DND-41 (cell line): ENCODE measurements at regions not wholly inside any gene's neighbourhood (a gene's known extent, or its start where the extent isn't known, plus 50 kb on each side); places are given as distances from the start of the nearest gene placed in this dataset.

ENCODE experiments used
- ATAC-seq: fragments of 200-7000 bp; cut with Tn5 transposase; 3 replicates; pipeline ENCODE4 v1.9.1; 2021; ENCODE audit warnings: low read depth; ENCODE audit not compliant: insufficient read depth
- DNase-seq: peaks from one replicate; pipeline ENCODE4 v3.0.0-alpha.2; 2020
- H2AFZ ChIP-seq: 2 replicates; pipeline ENCODE4 v1.6.0; 2012; ENCODE audit warnings: low read depth, low read length
- H3K27ac ChIP-seq: 2 replicates; pipeline ENCODE4 v1.5.1; 2012; ENCODE audit warnings: low read length, inconsistent platforms
- H3K27me3 ChIP-seq: fragments of 200-600 bp; sonication (generic); 2 replicates; pipeline ENCODE4 v1.6.0; 2012; ENCODE audit warnings: low read length, mild to moderate bottlenecking, inconsistent platforms; ENCODE audit not compliant: insufficient read depth, poor library complexity
- H3K36me3 ChIP-seq: 2 replicates; pipeline ENCODE4 v1.5.1; 2012; ENCODE audit warnings: low read length, inconsistent platforms; ENCODE audit not compliant: insufficient read depth
- H3K4me1 ChIP-seq: 2 replicates; pipeline ENCODE4 v1.5.1; 2012; ENCODE audit warnings: mild to moderate bottlenecking, low read length; ENCODE audit not compliant: insufficient read depth
- H3K4me2 ChIP-seq: 2 replicates; pipeline ENCODE4 v1.6.0; 2012; ENCODE audit warnings: mild to moderate bottlenecking, moderate library complexity, low read length, inconsistent platforms; ENCODE audit not compliant: insufficient read depth
- H3K4me3 ChIP-seq, 2 experiments: fragments of 200-600 bp in 1 of 2; shearing (Covaris generic) in 1 of 2; 2 replicates each; pipeline ENCODE4 v1.5.1; 2012 to 2016; ENCODE audit warnings: inconsistent platforms in 2 of 2, low read length in 2 of 2, mild to moderate bottlenecking in 2 of 2, low read depth in 1 of 2, moderate library complexity in 1 of 2
- H3K79me2 ChIP-seq: 2 replicates; pipeline ENCODE4 v1.6.0; 2012; ENCODE audit warnings: low read length, inconsistent platforms; ENCODE audit not compliant: insufficient read depth
- H3K9ac ChIP-seq: 2 replicates; pipeline ENCODE4 v1.6.0; 2012; ENCODE audit warnings: low read depth, mild to moderate bottlenecking, inconsistent platforms, low read length, moderate library complexity
- H3K9me3 ChIP-seq: 2 replicates; pipeline ENCODE4 v1.5.1; 2012; ENCODE audit warnings: low read length, moderate library complexity, mild to moderate bottlenecking, inconsistent platforms; ENCODE audit not compliant: insufficient read depth, severe bottlenecking
- H4K20me1 ChIP-seq: 2 replicates; pipeline ENCODE4 v1.6.0; 2012; ENCODE audit warnings: low read length; ENCODE audit not compliant: insufficient read depth
- EZH2 ChIP-seq: IDR thresholded peaks from 3 replicates; pipeline ENCODE4 v1.6.1; 2012; ENCODE audit warnings: borderline replicate concordance, low read depth, mild to moderate bottlenecking, moderate library complexity, low read length, inconsistent platforms; ENCODE audit not compliant: severe bottlenecking
- TF ChIP-seq, protein P1 (sequence below): IDR thresholded peaks from 2 replicates; pipeline ENCODE4 v1.5.1; 2012; ENCODE audit warnings: borderline replicate concordance, low read length, moderate library complexity, mild to moderate bottlenecking; ENCODE audit not compliant: poor library complexity, severe bottlenecking; ENCODE audit errors: extremely low read depth

DNA sequence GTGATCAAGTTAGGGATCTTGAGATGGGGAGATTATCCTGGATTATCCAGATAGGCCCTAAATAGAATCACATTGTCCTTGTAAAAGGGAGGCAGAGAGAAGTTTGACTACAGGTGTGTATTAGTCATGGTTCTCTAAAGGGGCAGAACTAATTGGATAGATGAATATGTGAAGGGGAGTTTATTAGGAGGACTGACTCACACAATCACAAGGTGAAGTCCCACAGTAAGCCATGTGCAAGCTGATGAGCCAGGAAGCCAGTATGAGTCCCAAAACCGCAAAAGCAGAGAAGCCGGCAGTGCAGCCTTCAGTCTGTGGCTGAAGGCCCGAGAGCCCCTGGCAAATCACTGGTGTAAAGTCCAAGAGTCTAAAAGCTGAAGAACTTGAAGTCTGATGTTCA lies 275.8 kb downstream of the KCNS3 start:
- no peaks in the 10 kb centered on the region for H3K79me2 ChIP-seq
- H3K4me1 ChIP-seq = no peaks in the 10 kb centered on the region
- no peak overlapping the region for H3K27ac ChIP-seq
- no peak overlapping the region for H3K4me3 ChIP-seq
- DNase-seq (no peak), ATAC-seq (no peak)
- H2AFZ ChIP-seq = no peak overlapping the region
- no peak overlapping the region for H3K4me2 ChIP-seq
- no peaks in the 10 kb centered on the region for H3K36me3 ChIP-seq
- H3K27me3 ChIP-seq = no peaks in the 10 kb centered on the region
- H4K20me1 ChIP-seq = no peaks in the 10 kb centered on the region
- H3K9ac ChIP-seq = no peak overlapping the region
- no peaks in the 10 kb centered on the region for H3K9me3 ChIP-seq
- TF ChIP-seq EZH2 = no peak
- TF ChIP-seq, protein P1, sequence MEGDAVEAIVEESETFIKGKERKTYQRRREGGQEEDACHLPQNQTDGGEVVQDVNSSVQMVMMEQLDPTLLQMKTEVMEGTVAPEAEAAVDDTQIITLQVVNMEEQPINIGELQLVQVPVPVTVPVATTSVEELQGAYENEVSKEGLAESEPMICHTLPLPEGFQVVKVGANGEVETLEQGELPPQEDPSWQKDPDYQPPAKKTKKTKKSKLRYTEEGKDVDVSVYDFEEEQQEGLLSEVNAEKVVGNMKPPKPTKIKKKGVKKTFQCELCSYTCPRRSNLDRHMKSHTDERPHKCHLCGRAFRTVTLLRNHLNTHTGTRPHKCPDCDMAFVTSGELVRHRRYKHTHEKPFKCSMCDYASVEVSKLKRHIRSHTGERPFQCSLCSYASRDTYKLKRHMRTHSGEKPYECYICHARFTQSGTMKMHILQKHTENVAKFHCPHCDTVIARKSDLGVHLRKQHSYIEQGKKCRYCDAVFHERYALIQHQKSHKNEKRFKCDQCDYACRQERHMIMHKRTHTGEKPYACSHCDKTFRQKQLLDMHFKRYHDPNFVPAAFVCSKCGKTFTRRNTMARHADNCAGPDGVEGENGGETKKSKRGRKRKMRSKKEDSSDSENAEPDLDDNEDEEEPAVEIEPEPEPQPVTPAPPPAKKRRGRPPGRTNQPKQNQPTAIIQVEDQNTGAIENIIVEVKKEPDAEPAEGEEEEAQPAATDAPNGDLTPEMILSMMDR = no peak

DNA sequence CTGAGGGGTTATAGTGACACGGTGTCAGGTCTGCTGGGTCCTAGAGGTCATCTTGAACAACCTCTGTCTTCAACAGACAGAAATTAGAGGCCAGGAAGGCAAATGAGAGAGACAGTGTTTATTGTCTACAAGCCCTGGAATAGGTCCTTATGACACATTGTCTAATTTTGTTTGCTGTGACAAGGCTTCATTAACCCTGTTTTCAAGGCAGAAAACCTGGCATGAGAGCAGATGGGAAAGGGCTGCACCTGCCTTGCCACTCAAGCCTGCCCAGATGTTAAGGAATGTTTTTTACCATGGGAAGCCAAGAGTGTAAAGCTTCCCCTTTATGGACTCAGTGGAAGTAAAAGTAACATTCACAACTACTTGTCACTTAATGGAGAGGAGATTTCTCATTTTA lies 275.3 kb downstream of the KCNS3 start:
- DNase-seq = no peak
- Histone ChIP-seq H4K20me1 (no peaks in the 10 kb centered on the region), H2AFZ (no peak overlapping the region), H3K79me2 (no peaks in the 10 kb centered on the region), H3K4me3 (no peak overlapping the region), H3K27me3 (no peaks in the 10 kb centered on the region), H3K9me3 (no peaks in the 10 kb centered on the region), H3K9ac (no peak overlapping the region), H3K4me1 (no peaks in the 10 kb centered on the region), H3K4me2 (no peak overlapping the region), H3K27ac (no peak overlapping the region), H3K36me3 (no peaks in the 10 kb centered on the region)
- no peak for ATAC-seq
- TF ChIP-seq, protein P1 = no peak
- TF ChIP-seq EZH2 = no peak

DNA sequence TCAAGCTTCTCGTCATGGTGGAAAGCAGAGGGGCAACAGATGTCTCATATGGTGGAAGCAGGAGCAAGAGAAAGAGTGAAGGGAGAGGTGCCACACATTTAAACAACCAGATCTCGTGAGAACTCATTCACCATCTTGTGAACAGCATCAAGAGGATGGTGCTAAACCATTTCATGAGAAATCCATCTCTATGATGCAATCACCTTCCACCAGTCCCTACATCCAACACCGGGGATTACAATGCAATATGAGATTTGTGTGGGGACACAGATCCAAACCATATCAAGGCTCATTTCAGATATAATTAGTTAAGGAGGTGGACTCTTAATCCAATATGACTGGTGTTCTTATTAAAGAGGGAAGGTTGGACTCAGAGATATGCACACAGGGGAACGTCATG lies 272.8 kb downstream of the KCNS3 start:
- DNase-seq (no peak), ATAC-seq (no peak)
- Histone ChIP-seq H3K4me3 (no peak overlapping the region), H4K20me1 (no peaks in the 10 kb centered on the region), H3K9ac (no peak overlapping the region), H3K36me3 (no peaks in the 10 kb centered on the region), H3K27ac (no peak overlapping the region), H3K4me1 (no peaks in the 10 kb centered on the region), H2AFZ (no peak overlapping the region), H3K79me2 (no peaks in the 10 kb centered on the region), H3K27me3 (peaks cover 3% of the 10 kb centered on the region), H3K9me3 (no peaks in the 10 kb centered on the region), H3K4me2 (no peak overlapping the region)
- TF ChIP-seq, protein P1 = no peak
- no peak for TF ChIP-seq EZH2
